ENCODE measurements at regions not wholly inside any gene's neighbourhood (a gene's known extent, or its start where the extent isn't known, plus 50 kb on each side); places are given as distances from the start of the nearest gene placed in this dataset.

GRCh38 chr9:80437825-80438224 lies 866.1 kb downstream of the TLE4 start:
- no peak for DNase-seq
- Histone ChIP-seq H3K4me2 (ENCODE audit: low read depth, low read length) (peak overlapping the region; percentile 28; the same call in 1 of the 2 replicates), H3K9me3 (replicated peaks; ENCODE audit: insufficient read depth, low read length) (no peaks in the 10 kb centered on the region), H3K79me2 (ENCODE audit: low read length) (no peaks in the 10 kb centered on the region), H3K36me3 (replicated peaks; ENCODE audit: insufficient read depth, low read length) (no peaks in the 10 kb centered on the region), H3F3A (ENCODE audit: insufficient read depth, low read length) (no peaks in the 10 kb centered on the region), H2AFZ (ENCODE audit: low read length) (no peak overlapping the region), H3K9ac (ENCODE audit: low read length) (no peak overlapping the region), H3K27ac (ENCODE audit: low read length) (no peak overlapping the region), H3K4me3 (ENCODE audit: low read length) (no peak overlapping the region), H3K9me2 (replicated peaks; ENCODE audit: insufficient read depth, low read length) (no peaks in the 10 kb centered on the region), H3K4me1 (ENCODE audit: low read length) (peaks cover 12% of the 10 kb centered on the region), H3K27me3 (replicated peaks; ENCODE audit: insufficient read depth, low read length) (no peaks in the 10 kb centered on the region), H4K20me1 (ENCODE audit: insufficient read depth, low read length) (no peaks in the 10 kb centered on the region)
- no peak for TF ChIP-seq EZH2phosphoT487 (IDR thresholded peaks at IDR 0.05; ENCODE audit: low read length)
- no peak for TF ChIP-seq CTCF (IDR thresholded peaks at IDR 0.05; ENCODE audit: low read length)
- TF ChIP-seq EZH2 (optimal IDR thresholded peaks at IDR 0.05; ENCODE audit: low read depth, low read length), result no peak

- Histone ChIP-seq H2AFZ (ENCODE audit: low read length) (no peak overlapping the region), H3K79me2 (ENCODE audit: low read length) (no peaks in the 10 kb centered on the region), H3K36me3 (replicated peaks; ENCODE audit: insufficient read depth, low read length) (no peaks in the 10 kb centered on the region), H3K27ac (ENCODE audit: low read length) (no peak overlapping the region), H3K4me3 (ENCODE audit: low read length) (no peak overlapping the region), H3K4me1 (ENCODE audit: low read length) (peaks cover 12% of the 10 kb centered on the region), H3K9me3 (replicated peaks; ENCODE audit: insufficient read depth, low read length) (no peaks in the 10 kb centered on the region), H3K9ac (ENCODE audit: low read length) (no peak overlapping the region), H3K27me3 (replicated peaks; ENCODE audit: insufficient read depth, low read length) (no peaks in the 10 kb centered on the region), H3F3A (ENCODE audit: insufficient read depth, low read length) (no peaks in the 10 kb centered on the region), H4K20me1 (ENCODE audit: insufficient read depth, low read length) (no peaks in the 10 kb centered on the region), H3K4me2 (ENCODE audit: low read depth, low read length) (peak overlapping the region; percentile 28; the same call in 1 of the 2 replicates), H3K9me2 (replicated peaks; ENCODE audit: insufficient read depth, low read length) (no peaks in the 10 kb centered on the region)
- TF ChIP-seq EZH2 (optimal IDR thresholded peaks at IDR 0.05; ENCODE audit: low read depth, low read length), result no peak
- no peak for TF ChIP-seq EZH2phosphoT487 (IDR thresholded peaks at IDR 0.05; ENCODE audit: low read length)
- no peak for TF ChIP-seq CTCF (IDR thresholded peaks at IDR 0.05; ENCODE audit: low read length)
- DNase-seq, result no peak
Measured at GRCh38 chr9:80437091-80437640, 865.4 kb downstream of the TLE4 start.

GRCh38 chr9:80435591-80435990 lies 863.8 kb downstream of the TLE4 start:
- Histone ChIP-seq H3K4me3 (ENCODE audit: low read length) (no peak overlapping the region), H3K27ac (ENCODE audit: low read length) (no peak overlapping the region), H3K4me2 (ENCODE audit: low read depth, low read length) (no peak overlapping the region), H3K36me3 (replicated peaks; ENCODE audit: insufficient read depth, low read length) (no peaks in the 10 kb centered on the region), H3K9ac (ENCODE audit: low read length) (no peak overlapping the region), H4K20me1 (ENCODE audit: insufficient read depth, low read length) (no peaks in the 10 kb centered on the region), H2AFZ (ENCODE audit: low read length) (no peak overlapping the region), H3K4me1 (ENCODE audit: low read length) (peaks cover 12% of the 10 kb centered on the region), H3K9me2 (replicated peaks; ENCODE audit: insufficient read depth, low read length) (no peaks in the 10 kb centered on the region), H3K9me3 (replicated peaks; ENCODE audit: insufficient read depth, low read length) (no peaks in the 10 kb centered on the region), H3F3A (ENCODE audit: insufficient read depth, low read length) (no peaks in the 10 kb centered on the region), H3K79me2 (ENCODE audit: low read length) (no peaks in the 10 kb centered on the region), H3K27me3 (replicated peaks; ENCODE audit: insufficient read depth, low read length) (no peaks in the 10 kb centered on the region)
- no peak for DNase-seq
- no peak for TF ChIP-seq EZH2phosphoT487 (IDR thresholded peaks at IDR 0.05; ENCODE audit: low read length)

GRCh38 chr9:80426992-80427391 lies 855.2 kb downstream of the TLE4 start:
- Histone ChIP-seq H3K9me2 (replicated peaks; ENCODE audit: insufficient read depth, low read length) (no peaks in the 10 kb centered on the region), H3K4me1 (ENCODE audit: low read length) (no peaks in the 10 kb centered on the region), H3K4me3 (ENCODE audit: low read length) (no peak overlapping the region), H3K27ac (ENCODE audit: low read length) (no peak overlapping the region), H3K9me3 (replicated peaks; ENCODE audit: insufficient read depth, low read length) (no peaks in the 10 kb centered on the region), H2AFZ (ENCODE audit: low read length) (no peak overlapping the region), H3K9ac (ENCODE audit: low read length) (no peak overlapping the region), H3K27me3 (replicated peaks; ENCODE audit: insufficient read depth, low read length) (no peaks in the 10 kb centered on the region), H3K79me2 (ENCODE audit: low read length) (no peaks in the 10 kb centered on the region), H3F3A (ENCODE audit: insufficient read depth, low read length) (no peaks in the 10 kb centered on the region), H3K36me3 (replicated peaks; ENCODE audit: insufficient read depth, low read length) (no peaks in the 10 kb centered on the region), H4K20me1 (ENCODE audit: insufficient read depth, low read length) (no peaks in the 10 kb centered on the region), H3K4me2 (ENCODE audit: low read depth, low read length) (no peak overlapping the region)
- DNase-seq, result no peak
- TF ChIP-seq EZH2 (optimal IDR thresholded peaks at IDR 0.05; ENCODE audit: low read depth, low read length) (no peak), EZH2phosphoT487 (IDR thresholded peaks at IDR 0.05; ENCODE audit: low read length) (no peak)
